GM21423 (cell line): ENCODE measurements at regions not wholly inside any gene's neighbourhood (a gene's known extent, or its start where the extent isn't known, plus 50 kb on each side); places are given as distances from the start of the nearest gene placed in this dataset.

Experiments
- ATAC-seq: cut with Tn5 transposase; IDR thresholded peaks from one replicate; pipeline ENCODE4 v1.9.1; 2021; ENCODE audit warnings: mild to moderate bottlenecking, moderate library complexity; ENCODE audit not compliant: unreplicated experiment

- ATAC-seq = no peak
These were observed 132.9 kb upstream of the MYLIP start for GRCh38 chr6:15996030-15996429.

GRCh38 chr6:15995493-15995892, 133.4 kb upstream of the MYLIP start:
- no peak for ATAC-seq

GRCh38 chr6:15994814-15995459, 133.9 kb upstream of the MYLIP start:
- no peak for ATAC-seq

GRCh38 chr6:15993716-15994228, 135.1 kb upstream of the MYLIP start:
- ATAC-seq = no peak

- no peak for ATAC-seq
These were observed 138.7 kb upstream of the MYLIP start for GRCh38 chr6:15990179-15990578.

GRCh38 chr6:15989397-15989796, 139.5 kb upstream of the MYLIP start:
- peak; percentile 52 for ATAC-seq

- no peak for ATAC-seq
These were observed 141.3 kb upstream of the MYLIP start for GRCh38 chr6:15987569-15987968.

GRCh38 chr6:15986027-15986629, 142.8 kb upstream of the MYLIP start:
- ATAC-seq = no peak

- no peak for ATAC-seq
These were observed 143.4 kb upstream of the MYLIP start for GRCh38 chr6:15985379-15985959.

GRCh38 chr6:15981956-15982355, 146.9 kb upstream of the MYLIP start:
- no peak for ATAC-seq

- no peak for ATAC-seq
These were observed 148.1 kb upstream of the MYLIP start for GRCh38 chr6:15980801-15981200.

GRCh38 chr6:15978426-15978825, 150.5 kb upstream of the MYLIP start:
- no peak for ATAC-seq

- ATAC-seq = no peak
These were observed 151.8 kb upstream of the MYLIP start for GRCh38 chr6:15977050-15977449.

GRCh38 chr6:15974817-15975216, 154.1 kb upstream of the MYLIP start:
- no peak for ATAC-seq

GRCh38 chr6:15970517-15970916, 158.4 kb upstream of the MYLIP start:
- no peak for ATAC-seq

GRCh38 chr6:15969236-15969778, 159.6 kb upstream of the MYLIP start:
- ATAC-seq = no peak

- ATAC-seq = no peak
These were observed 160.4 kb upstream of the MYLIP start for GRCh38 chr6:15968519-15968918.

- ATAC-seq = no peak
These were observed 162.8 kb upstream of the MYLIP start for GRCh38 chr6:15966000-15966520.

- ATAC-seq = no peak
These were observed 166.5 kb upstream of the MYLIP start for GRCh38 chr6:15962449-15962764.

- no peak for ATAC-seq
These were observed 167.0 kb upstream of the MYLIP start for GRCh38 chr6:15961635-15962448.
